Lung microvascular endothelial cell (primary cell): ENCODE measurements at regions not wholly inside any gene's neighbourhood (a gene's known extent, or its start where the extent isn't known, plus 50 kb on each side); places are given as distances from the start of the nearest gene placed in this dataset.
"Not testable (repeated sequence)": the region's sequence is repeated elsewhere in the genome, so short reads cannot be mapped to it uniquely, and the experiment has no call there.

Source experiments
- DNase-seq, 2 donors: peaks; one replicate each; pipeline versions ENCODE4 v3.0.0 to v3.0.0-alpha.2; 2010; ENCODE audit warnings: low read depth in 2 of 2

DNA sequence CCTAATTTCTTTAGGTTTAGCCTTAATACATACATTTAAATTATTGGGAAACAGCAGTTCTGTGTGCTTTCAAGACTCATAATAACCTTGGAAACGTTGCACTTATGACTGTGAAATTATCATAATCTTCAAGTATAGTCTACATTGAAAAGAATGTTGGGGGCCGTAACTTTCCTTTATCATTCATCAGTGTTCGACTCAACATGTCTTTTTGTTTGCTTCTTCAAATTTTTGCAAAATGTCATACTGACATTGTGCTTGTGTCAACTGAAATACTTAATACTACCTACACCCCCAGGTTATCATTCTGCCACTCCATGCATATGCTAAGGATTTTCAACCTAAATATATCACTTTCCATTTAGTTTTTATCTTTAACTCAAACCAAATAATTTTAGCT lies 1562.9 kb downstream of the OLFM4 start:
- DNase-seq, result no peak

DNA sequence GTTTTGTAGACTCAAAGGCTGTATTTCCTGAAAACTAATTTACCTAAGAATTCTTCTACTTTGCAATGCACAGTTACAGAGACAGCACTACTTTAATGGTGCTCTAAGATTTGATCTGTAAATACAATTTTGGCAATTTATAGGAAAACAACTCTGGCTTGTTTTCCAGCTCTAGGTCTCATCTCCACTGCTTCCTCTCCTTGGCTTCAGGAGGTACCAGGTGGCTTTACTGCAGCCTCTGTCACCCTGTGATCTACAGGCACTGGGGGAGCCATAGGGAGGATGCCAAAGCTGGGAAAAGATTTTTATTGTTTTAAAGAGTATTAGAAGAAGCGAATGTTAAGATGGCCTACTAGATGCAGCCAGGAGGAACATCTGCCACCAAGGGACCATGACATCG lies 1563.6 kb downstream of the OLFM4 start:
- no peak for DNase-seq

DNA sequence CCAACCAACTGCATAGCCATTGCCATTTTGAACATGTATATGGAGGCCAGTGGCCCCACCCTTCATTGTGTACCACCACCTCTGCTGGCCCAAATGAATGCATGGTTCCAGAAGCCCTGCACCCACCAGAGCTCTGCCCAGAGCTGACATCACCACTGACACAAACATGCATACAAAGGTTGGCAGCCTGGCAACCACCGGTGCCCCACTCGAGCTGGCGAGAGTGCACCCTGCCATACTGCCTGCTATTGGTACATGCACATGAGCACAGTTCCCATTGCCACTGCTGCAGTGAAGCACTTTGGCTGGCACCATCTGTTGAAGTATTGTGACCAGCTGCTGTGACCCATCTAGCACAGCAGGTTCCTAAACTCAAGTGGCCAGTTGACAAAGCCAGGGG lies 1564.9 kb downstream of the OLFM4 start:
- DNase-seq, result no peak

DNA sequence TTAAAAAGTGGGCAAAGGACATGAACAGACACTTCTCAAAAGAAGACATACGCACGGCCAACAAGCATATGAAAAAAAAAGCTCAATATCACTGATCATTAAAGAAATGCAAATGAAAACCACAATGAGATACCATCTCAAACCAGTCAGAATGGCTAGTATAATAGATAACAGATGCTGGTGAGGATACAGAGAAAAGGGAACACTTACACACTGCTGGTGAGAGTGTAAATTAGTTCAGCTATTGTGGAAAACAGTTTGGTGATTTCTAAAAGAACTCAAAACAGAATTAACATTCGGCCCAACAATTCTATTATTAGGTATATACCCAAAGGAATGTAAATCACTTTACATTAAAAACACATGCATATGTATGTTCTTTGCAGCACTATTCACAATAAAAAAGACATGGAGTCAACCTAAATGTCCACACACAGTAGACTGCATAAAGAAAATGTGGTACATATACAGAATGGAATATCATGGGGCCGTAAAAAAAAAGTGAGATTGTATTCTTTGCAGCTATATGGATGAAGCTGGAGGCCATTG lies 1569.0 kb downstream of the OLFM4 start:
- no peak for DNase-seq

DNA sequence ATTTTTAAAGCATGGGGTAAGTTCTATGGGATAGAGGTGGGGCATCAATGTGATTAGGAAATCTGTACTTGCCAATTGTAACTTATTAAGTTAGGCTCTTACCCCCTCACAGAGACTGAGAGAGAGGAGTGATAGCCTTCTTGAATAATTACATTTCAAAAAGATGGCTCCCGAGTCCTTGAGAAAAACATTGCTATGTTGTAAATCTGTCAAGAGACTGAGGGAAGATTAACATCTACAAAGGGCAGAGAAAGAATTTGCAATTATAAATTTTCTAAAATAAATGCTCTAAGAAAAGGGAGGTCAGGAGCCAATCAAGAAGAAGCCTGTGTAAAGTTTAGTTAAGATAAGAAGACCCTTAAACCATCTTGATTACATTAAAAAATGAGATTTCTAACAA lies 1570.8 kb downstream of the OLFM4 start:
- no peak for DNase-seq

DNA sequence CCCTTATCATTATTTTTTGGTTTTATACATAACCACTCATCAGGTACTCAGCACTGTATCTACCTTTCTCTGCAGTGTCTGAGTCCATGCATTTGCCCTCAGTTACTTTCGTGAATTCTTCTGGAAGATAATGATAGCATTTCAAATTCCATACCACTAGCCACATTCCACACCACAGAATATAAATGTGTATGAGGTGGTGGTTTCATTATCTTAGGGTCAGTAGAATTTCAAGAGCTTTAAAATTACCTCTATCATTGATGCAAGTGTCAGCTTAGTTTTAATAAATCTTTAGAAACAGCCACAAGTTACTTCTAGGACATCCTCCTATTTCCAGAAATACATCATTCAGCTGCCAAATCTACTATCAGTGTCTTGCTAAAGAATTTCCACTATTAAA lies 1578.3 kb downstream of the OLFM4 start:
- DNase-seq, result no peak

DNA sequence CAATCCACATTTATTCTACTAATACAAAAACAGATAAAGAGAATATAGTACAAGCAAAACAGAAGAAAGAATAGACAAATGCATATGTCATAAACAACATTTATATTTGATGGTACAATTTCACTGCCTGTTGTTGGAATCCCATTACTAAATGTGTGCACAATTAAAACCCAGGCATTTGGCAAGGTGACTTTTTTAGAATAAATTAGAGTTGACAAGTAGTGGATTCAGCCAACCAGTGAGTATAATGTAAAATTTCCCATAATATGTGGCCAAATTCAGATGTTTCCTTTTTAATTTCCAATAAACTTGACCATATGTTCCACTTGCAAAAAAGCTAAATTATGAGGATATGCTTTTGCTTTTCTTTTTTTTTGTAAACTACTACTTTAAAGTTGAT lies 1578.8 kb downstream of the OLFM4 start:
- DNase-seq, result no peak

DNA sequence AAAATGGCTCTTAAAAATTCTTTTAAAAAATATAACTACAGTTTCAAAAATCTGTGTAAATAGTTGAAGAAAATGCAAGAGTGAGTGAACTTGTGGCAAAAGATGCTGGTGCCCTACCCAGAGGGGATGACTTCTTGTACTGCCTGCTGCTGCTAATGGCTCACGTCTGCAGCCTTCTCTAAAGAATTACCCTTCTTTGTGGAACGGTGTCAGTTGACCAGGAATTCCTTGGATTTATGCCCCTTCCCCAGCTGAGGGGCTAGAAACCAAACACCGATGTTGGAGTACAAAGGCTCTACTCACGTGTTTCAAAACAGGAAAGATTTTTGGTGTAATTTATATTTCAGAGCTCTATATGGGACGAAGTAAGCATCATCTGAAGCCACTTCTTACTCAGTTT lies 1582.8 kb downstream of the OLFM4 start:
- no peak for DNase-seq

DNA sequence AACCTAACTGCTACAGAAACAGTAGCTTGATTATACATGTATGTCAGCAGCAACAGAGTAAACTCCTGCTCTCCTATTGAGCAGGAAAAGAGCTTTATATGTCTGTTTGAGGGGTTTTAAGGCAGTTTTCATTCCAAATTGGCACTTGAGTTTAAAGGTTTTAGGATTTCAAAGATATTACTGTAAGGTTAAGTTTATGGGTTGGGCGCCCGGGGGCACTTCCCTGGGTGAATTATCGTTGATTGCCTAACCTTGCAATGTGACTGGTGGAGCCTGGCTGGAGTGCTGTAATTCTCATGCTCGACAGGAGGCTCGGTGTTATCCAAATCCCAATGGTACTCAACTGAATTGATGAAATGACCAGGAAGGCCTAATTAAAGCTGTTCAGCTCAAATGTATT lies 1586.1 kb downstream of the OLFM4 start:
- no peak for DNase-seq

DNA sequence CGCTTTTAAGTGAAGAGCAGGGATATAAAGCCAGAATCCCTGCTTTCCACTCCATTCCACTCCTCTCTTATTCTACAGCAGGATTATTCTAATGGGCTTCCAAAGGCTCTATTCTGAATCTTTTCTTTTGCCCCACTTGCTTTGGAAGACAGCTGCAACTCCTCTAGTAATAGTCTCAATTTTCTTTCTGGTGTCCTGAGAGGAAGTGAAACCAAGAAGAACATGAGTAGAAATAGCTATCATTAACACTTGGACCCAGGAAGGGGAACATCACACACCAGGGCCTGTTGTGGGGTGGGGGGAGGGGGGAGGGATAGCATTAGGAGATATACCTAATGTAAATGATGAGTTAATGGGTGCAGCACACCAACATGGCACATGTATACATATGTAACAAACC lies 1597.9 kb downstream of the OLFM4 start:
- DNase-seq, result not testable (repeated sequence)

DNA sequence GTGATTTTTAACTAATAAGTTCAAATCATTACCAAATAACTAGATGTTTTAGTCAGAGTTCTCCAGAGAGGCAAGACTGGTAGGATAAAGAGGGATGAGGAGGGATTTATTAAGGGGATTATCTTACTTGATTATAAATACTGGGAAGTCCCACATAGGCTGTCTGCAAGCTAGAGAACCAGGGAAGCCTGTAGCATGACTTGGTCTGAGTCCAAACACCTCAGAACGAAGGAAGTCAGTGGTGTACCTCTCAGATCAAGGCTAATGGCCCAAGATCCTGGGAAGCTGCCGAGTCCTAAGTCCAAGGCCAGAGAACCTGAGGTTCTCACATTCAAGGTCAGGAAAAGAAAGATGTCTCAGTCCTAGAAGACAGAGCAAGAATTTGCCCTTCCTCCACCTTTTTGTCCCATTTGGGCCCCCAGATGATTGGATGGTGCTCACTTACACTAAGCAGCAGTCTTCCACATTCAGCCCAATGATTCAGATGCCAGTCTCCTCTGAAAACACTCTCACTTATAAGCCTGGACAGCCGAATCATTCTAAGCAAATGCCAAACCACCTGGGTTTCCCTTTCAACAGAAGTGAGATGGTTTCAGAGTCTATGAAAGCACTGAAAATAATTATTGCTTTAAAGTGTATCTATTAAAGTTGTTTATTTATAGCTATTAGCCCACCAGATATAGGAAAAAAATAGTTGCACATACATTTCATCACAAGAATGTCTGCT lies 1599.2 kb downstream of the OLFM4 start:
- DNase-seq, result no peak

DNA sequence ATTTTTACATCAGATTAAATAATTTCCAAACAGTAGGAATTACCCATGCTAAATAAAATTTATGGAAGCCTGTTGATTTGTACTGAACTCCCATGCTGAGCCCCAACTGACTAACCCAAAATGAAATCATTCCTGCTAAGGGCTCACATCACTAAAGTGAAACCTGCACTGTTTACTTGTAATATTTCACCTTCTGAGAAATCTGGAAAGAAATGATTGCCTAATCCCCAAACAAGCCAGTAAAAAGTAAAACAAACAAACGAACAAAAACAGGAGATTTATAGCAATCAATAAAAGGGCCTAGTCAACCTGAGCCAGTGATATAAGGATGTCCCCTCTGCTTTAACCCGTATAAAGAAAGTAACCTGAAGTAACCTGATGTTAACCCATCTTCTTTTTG lies 1599.8 kb downstream of the OLFM4 start:
- DNase-seq, result no peak

DNA sequence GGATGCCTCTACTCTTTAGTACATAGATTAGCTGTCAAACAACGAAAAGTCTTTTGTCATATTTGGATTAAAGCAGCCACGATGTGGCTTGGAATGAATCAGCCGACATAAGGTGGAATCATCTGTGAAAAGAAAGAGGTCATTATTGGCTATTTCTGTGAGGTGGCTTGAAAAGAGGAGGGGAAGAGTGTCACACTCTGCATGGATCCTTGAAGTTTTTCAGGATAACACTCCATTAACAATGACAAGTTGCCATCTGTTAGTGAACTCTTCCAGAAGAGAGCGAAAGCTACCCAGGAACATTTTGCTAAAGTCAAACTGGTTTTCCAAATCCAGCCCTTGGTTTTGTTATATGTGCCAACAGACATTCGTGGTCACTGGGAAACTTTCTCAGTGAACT lies 1604.8 kb downstream of the OLFM4 start:
- DNase-seq, result no peak

DNA sequence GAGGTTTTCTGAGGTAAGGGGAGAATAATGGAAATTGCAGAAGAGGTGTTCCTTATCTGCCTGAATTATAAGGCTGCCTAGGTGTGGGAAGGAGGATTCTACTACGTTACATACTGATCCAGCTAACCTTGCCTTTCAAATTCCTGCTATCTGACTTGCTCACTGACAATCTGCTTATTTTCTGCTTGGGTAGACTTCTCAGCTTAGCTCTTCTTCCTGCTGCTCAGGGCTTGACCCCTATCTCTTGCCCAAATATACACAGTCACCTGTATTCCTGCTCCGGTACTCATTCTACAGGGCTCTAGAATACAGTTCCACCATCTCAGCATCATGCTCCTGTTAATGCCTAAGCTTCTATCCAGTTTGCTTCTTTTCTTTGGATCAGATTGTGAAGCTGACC lies 1607.6 kb downstream of the OLFM4 start:
- DNase-seq, result no peak

DNA sequence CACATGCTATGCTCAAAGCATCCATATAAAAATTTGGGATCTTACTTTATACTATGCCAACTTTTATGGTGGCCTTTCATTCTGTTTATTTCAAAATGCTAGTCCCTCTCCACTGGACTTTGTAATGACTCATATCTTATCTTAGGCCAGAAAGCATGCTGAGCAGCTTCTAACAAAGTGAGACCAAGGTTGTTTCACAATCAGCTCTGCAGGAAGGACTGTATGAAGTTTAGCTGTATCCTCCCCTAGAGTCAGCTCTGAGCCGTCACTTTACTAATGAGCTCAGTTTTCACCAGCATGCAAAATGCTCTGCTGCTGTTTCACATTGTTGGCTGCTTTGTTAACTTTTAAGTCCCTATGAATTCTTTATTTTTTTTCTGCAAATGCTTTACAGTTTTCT lies 1608.8 kb downstream of the OLFM4 start:
- DNase-seq, result no peak

DNA sequence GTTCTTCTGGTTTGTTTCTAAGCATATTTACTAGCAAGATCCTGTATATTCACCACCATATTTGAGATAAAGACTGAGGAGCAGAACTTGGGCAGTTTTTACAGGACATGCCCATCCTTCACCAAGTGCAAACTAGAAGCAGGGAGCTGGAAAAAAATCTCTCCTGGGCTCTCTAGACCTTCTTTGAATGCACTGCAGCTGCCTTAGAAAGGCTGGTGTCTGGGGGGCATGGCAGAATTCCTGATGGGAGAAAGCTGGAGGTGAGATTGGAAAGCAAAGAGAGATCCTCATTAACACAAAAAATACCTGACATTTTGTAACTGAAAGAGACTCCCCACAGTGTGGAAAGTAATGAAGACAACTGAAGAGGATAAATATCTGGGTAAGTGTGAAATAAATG lies 1612.1 kb downstream of the OLFM4 start:
- no peak for DNase-seq

DNA sequence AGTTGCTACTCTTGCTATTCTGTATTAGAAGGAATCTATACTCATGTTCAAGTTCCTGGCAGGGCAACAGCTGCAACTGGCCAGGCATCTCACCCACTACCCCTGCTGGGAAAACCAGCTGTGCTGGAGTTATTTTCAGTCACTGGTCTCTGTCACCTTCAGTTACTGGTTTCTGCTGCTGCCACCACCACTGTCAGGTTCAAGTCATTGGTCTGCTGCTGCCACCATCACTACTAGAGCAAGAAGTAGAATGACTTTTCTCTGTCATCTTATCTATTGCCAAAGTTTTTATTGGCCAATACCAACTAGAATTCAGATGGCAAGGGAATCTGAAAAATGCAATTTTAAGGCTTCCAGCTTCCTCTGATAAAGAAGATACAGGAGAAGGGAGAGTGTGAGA lies 1615.2 kb downstream of the OLFM4 start:
- no peak for DNase-seq

DNA sequence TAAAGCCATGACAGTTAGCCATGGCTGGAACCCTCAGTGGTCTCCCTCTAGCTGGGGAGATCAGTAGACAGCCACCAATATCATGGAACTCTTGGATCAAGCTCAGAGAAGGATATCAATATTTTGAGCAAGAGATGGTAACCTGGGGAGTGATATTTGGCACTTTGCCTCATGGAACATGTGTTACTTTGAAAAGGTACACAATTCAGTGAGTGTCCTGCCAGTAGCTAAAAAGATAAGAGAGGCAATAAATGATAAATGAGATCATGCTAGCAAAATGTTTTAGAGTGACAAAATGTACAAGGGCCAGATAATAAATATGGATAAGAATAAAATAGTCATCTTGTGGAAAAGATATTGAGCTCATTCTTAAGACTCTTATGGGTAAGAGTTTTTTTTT lies 1618.7 kb downstream of the OLFM4 start:
- no peak for DNase-seq

DNA sequence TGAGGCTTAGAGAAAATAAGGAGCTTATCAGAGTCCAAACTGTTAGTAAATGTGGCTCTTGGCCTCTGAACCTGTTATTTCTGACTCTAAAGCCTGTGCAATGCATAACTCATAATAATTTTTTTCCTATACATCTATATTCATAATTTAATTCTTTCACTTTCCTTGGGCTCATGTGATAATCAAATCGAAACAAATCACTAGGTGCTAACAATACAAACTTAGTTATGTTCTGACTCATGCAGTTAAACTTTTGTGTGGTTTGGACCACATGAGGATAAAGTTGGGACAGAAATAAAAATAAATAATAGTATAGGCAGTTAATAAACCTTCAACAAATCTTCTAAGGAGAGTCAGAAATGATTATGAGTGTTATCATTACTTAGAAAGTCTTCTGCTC lies 1629.0 kb downstream of the OLFM4 start:
- DNase-seq, result no peak

DNA sequence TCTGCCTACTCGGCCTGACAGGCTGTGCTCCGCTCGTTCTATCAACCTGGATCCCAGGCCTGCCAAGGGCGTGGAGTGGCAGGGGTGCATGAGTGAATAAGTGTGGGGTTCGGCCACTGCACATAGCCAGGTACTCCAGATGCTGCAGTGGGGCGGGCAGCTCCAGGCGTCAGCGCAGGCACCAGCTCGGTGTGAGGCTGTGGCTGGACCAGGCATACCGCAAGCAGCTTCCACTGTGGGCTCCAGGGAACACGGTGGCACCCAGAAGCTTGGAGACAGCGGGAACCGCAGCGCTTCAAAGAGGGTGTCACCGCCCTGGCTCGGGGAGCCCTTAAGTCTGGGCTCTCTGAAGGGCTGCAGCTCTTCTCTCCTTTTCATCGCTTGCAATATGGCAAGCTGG lies 1630.2 kb downstream of the OLFM4 start:
- no peak for DNase-seq

DNA sequence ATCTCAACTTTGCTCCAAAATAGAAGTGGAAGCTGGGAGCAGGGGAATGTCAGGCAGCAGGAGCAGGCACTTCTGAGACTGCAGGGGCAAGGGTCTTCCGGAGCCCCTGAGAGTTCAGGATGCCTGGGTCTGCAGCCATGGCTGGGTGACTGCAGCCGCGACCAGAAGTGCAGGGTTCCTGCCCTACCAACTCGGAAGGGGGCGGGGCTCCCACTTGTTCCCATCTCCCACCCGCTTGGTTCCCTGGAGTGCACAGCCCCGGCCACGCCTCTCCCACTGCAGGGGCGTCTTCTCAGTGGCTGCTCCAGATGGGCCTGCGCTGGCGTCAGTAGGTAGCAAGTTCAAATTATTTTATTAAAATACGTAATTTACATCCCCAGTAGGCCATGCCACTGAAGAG lies 1631.7 kb downstream of the OLFM4 start:
- no peak for DNase-seq

DNA sequence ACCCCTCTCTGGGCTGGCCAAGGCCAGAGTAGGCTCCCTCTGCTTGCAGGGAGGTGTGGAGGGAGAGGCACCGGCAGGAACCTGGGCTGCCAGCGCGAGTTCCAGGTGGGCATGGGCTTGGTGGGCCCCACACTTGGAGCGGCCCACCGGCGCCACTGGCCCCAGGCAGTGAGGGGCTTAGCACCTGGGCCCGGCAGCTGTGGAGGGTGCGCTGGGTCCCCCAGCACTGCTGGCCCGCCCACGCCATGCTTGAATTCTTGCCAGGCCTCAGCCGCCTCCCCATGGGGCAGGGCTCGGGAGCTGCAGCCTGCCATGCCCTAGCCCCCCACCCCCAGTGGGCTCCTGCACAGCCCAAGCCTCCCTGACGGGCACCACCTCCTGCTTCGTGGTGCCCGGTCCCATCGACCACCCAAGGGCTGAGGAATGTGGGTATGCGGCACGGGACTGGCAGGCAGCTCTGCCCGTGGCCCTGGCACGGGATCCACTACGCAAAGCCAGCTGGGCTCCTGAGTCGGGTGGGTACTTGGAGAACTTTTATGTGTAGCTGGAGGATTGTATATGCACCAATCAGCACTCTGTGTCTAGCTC lies 1648.0 kb downstream of the OLFM4 start:
- DNase-seq, result no peak

DNA sequence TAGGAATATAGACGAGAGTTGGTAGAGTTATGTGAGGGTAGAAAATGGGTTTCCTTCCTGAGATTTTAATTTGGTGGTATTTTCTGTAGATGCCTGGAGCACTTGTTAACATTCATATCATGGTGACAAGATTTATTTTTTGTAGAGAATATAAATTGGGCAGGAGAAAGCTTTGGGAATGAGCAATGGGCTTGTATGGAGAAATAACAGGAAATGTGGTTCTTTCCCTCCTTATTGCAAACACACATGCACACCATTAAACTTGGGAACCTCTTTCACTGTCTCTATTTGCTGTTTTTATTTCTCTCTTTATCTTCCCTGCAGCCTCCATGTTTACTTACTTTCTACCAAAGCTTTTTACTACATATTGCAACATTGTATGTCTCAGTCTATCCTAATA lies 1653.6 kb downstream of the OLFM4 start:
- DNase-seq, result no peak

DNA sequence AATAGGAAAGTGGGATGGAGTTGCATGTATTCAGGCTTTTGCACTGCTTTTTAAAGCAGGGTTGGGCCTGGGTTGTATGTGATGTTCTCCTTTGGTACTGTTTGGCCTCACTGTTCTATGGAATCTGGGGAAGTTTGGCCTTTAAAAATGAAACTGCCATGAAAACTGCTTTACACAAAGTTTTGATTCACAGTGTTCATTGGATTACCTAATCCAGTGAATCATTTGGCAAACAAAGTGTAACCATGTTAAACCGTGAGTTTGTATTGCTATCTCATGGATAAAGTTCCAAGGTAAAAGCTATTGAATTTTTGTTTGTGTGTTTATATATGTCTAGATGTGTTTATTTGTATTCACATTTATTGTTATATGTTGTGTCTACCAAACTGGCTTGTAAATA lies 1658.6 kb downstream of the OLFM4 start:
- DNase-seq, result no peak
